ENCODE measurements at regions not wholly inside any gene's neighbourhood (a gene's known extent, or its start where the extent isn't known, plus 50 kb on each side); places are given as distances from the start of the nearest gene placed in this dataset.
"Not testable (repeated sequence)": the region's sequence is repeated elsewhere in the genome, so short reads cannot be mapped to it uniquely, and the experiment has no call there.

DNA sequence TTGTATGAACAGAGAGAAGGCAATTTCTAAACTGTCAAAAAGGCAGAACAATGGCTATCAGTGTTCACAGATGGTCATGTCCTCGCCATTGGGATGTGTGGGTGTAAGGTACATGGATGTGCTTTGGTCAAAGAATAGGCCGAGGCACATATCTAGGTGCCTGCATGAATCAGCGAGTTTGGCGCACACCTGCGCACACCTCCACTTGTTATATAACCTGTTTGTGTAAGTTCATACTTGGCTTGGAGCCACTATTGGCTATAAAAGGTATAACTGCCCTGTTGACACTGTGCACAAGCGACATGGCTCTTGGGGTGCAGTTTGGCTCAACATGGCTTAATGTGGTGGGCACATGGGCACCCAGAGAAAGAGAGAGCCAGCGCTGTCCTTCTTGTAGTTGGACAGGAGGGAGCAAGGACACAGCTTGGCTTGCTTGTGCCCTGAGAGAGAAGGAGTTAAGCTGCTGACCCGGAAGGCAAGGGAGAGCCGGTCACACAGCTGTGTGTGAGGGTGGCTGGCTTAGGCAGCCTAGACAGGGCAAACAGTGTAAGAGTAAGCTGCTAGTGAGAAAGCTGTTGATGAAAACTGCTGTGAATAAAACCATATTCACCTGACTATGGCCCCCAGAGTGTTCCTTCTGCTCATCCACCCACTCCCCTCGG is 499.1 kb downstream of the KCNJ2 start:
- no peak for DNase-seq

DNA sequence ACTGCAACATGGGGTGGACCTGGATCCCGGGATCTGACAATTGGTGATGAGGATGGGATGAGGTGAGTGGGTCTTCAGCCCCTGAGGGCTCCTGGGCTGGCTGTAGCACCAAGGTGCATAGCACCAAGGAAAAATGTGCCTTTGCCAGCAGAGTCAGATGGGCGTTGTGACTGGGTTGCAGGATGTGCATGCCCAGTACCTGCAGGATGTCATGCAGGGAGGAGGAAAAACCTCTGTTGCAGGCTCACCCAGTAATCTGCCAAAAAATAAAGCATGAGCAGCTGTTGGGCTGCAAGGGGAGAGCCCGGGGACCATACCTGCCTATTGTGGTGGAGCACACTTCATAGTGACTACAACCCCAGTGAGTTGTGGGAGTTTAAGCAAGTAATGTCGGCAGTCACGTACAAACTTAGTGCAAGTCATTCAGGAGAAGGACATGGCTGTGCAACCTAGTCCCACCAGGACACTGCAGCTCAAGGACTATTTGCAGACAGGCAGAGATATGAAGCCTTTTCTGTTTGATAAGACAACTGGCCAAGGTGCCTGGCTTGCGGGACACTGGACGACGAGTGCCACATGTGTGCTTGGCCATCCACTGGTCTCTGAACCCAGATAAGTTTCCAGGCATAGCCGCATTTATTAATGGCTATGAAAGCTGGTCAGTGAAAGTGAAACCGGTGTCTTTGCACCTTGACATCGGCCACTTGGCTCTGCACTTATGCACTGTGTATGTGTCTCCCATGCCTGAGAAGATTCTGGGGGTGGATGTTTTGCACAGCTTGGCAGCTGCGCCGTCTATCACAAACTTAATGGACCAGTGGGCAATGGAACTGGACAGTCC is 499.8 kb downstream of the KCNJ2 start:
- no peak for DNase-seq

DNA sequence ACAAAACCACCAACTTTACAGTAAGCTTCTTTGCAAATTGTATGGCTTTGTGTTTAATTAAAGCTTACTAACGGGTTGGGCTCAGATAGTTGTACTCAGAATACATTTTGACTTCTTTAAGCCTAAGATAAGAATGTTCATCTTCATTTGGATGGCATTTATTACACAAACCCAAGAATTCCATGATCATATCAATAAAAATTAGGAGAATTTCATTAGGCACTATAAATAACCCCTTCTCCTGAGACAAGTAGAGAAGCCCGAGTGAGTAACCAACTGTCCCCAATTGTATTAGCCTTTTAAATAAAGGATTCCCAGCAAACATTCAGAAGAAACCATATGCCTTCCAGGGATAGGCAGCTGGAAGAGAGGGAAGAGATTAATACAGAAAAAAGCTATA is 504.7 kb downstream of the KCNJ2 start:
- no peak for DNase-seq

DNA sequence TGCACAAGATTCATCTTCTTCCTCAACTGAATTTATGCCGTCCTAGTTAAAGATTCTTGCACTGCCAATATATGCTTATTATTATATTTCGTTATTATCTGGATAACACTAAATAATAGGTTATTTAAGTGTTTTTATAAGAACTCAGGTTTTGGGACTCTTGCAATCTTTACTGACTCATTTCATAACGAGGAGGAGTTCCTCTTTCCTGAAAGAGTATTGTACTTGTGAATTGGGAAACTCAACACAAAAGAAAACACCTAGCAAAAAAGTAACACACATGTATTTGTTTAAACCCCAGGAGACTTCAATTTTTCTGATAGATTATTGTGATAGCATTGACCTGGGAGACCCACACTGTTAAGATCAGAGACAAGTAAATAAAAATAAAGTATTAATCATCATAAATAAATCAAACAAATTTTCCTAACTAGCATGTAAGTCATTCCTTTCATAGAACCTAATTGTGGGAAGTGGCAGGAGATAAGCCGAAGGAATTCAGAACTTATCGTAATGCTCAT is 505.8 kb downstream of the KCNJ2 start:
- DNase-seq = no peak

DNA sequence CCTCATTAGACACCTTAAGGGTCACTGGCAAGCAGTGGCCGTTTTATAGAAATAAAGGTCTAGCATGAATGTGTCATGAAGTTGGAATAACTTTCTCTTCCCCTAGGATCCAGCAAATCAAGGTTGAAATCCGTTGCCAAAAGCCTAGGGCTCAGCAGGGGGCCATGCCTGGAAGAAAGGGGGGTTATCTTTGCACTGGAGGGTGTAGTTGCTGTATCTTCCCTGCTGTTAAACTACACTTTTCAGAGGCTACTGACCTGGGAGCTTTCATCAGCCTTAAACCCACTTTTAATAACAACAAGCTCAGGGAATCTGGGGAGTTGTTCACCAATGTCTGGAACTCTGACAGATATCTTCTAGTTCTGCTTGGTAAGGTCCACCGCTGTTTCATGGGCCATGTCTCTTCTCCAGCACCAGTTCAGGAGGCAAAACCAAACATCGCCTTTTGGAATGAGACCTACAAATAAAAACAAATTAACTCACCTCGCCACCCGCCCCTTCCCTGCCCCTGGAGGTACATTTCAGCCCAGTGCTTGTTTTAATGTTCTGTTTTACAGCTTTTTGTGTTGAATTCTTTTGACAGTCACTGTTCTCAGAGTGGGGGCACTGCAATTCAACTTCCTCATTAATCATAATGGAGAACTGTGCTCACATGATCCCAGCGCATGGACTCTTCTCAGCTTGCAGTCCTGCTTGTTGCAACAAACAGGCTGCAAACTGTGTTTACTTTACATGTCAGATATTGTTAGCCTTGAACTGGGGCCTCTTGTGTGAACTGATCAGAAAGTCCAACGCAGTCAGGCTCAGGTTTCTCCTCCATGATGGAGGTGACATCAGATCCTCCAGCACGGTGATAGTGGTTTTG is 508.7 kb downstream of the KCNJ2 start:
- no peak for DNase-seq

DNA sequence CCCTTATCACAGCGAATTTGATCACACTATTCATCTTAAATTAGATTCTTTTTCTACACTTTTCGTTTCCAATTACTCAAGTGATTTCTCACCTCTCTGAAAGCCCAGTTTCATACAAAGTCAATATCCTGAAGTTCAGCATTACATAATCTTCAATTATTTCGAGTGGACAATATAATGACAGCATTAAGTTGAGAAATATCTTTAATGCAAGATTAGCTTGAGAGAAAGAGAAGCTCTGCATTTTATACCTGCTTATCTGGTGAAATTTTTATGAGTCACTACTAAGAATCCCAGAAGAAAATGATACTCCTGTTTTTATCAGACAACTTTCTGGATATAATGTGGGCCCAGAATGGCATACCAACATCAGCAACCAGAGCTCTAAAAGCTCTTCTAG is 509.6 kb downstream of the KCNJ2 start:
- no peak for DNase-seq

DNA sequence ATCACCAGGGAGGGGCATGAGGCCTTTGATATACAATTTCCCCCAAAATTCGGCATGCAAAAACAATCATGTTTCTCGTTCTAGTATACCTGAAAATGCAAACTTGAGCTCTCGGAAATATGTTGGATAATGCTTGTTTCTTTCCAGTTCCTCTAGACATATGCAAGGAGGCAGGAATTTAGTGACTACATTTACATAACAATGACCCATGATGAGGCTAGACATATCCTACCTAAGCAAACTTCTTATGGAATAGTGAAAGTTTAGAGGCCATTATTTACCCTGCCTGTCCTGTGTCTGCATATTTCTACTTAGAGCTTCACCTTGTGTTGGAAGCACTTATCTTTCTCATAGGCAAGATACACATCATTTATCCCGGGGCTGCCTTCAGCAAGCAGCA is 514.6 kb downstream of the KCNJ2 start:
- no peak for DNase-seq

DNA sequence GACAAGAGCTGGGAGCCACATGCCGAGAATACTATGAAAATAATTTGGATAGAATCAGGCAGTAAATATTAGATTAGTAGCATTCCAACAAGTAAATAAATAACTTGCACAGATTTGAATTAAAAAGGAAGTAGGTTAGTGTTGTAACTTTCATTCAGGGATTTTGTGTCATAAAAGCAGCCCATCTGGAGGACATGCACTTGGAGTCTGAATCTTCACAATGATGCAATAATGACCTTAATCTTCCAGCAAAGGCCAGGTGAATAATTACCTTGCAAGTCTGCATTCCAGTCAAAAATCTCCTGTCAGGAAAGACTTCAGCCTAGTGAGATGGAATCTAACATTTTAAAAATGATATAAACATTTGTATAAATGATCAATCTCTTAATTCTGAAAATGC is 518.1 kb downstream of the KCNJ2 start:
- no peak for DNase-seq

DNA sequence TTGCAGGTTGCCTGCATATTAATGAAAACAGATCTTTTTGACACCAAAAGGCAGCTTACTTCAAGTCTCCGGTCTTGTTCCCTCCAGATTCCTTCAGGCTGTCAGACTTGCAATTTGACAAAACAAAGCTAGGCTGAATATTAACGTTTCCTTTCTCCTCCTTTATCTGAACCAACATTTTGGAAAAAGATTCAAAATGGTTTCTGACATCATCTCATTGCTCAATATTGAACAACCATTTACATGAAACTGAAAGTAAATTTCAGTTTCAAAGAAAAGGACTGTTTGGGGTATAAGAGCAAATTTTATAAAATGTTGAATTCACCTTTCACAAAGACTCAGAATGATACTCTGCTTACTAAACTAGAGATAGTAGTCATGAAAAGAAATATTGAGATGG is 521.8 kb downstream of the KCNJ2 start:
- no peak for DNase-seq

DNA sequence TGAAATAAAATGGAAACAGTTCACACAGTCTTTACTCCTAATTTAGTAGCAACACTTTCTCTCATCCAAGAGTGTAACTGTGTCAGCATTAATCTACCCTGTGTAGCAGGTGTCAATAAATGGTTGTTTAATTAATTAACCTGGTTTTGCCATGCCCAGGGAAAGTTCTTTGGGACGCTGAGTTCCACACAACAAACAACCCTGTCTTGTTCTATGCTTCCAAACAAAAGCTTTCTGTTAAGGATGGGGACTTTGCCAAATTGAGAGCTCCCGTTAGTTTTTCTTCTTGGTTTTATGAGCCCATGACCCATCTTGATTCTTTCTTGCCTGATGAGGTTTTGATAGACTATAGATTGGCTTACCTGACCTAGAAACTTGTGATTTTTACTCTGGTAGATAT is 530.1 kb downstream of the KCNJ2 start:
- no peak for DNase-seq

DNA sequence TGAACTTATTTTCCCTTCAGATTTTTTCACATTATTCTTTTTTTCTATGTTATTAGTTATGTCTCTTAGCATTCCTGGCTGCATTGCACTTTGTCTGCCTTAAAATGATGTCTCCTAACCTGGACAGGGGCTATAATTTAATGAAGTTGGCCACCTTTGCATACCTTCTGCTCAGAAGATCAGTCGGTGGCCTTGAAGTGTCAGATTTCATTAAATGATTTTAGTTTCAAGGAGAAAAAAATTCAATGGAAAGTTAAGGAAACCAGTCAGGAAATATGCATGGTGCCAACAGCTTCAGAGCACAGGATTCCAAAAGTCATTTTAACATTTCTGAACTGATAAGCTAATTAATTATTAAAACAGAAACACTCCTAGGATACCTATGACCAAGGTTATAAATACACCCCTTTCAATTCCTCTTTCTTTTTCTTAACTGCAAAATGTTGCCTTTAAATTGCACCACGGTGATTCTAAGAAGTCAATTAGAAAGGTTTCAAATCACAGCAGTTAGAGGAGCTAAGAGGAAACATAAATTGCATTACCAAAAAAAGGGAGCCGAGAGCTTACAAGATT is 533.4 kb downstream of the KCNJ2 start:
- no peak for DNase-seq

DNA sequence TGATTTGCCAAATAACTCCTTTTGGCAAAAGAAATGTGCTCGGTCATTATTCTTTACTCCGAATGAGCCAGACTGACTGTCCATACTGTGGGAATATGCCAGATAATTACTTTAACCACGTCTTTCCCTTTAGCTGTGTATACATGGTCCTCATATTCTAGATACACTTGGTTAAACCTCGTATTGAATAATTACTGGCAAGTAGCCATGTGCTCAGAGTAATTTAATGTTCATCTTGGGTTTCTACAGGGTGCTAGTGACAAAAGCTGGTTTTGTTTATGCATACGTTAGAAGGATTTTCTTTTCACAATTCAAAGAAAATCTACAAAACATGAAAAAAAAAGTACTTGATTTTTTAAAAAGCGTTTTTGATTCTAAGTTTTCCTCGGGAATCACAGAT is 540.3 kb downstream of the KCNJ2 start:
- no peak for DNase-seq

DNA sequence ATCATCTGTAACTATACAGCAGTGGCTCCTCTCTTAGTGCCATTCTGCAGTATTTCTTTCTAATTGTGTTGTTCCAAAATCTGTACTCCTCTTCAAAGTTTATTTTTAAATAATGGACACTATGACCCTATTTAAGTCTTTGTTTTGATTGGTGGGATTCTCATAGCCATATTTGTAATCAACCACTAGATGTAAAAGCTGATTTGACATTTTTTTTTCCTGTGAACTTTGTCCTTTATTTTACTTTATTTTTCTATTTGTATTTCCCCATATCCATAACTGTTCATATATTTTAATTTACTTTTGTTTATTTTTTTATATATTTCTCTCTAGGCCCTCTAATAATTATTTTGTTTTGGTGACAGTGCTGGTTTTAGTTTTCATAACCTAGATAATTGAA is 544.4 kb downstream of the KCNJ2 start:
- no peak for DNase-seq

DNA sequence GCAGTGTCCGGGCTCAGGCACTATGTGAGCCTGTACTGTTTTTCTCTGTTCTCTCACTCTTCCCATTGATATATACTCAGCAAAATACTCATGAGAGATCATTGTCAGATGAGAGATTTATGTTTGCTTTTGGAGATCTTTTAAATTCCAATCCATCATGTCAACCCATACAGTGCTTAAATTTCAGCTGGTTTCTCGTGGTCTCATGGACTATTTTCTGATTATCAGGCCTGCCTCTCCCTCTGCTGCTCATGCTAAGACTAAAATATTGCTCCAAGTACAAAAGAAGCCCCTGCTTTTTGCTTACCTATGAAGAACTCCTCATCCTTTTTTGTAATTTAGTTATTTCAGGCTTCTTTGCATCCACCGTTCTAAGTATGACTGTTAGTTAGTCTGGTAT is 547.2 kb downstream of the KCNJ2 start:
- no peak for DNase-seq

DNA sequence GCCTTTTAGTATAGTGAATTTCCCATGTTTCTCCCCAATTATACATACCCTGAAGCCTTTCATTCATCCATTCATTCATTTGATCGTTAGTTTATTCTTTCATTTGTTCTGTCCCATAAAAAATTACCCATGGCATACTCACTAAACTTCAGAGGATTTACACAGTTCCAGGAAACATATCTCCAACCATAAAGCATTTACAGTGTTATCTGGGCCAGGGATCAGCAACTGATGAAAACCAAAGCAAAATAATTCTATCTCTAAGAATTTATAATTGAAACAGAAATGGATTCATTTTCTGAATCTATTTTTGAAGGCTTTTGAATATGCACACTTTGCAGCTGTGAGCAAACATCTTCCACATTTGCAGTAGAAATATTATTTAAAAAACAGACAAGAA is 547.7 kb downstream of the KCNJ2 start:
- no peak for DNase-seq

DNA sequence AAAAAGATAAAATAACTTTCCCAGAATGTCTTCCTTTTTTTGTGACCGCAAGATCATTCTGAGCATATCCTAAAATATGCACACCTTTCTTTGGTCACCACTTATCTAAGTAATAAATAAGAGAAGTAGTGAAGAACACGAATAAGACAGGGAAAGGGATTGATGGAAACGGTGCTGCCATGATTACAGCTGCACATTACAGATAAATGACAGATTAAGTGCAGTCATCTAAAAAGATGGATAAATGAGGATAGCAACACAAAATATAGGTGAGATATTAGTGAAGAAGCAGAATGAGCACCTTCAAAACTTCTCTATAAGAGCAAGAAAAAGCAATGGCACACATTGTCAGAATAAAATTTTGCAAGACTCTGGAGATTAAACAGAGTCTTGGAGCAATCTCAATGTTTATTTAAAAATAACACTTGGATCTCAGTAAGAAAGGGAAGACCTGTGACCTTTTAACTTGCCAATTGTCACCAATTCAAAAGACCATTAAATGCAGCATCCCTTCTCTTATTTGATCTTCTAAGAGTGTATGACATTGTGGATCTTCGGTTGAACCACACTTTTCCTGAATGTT is 567.1 kb downstream of the KCNJ2 start:
- DNase-seq = no peak

DNA sequence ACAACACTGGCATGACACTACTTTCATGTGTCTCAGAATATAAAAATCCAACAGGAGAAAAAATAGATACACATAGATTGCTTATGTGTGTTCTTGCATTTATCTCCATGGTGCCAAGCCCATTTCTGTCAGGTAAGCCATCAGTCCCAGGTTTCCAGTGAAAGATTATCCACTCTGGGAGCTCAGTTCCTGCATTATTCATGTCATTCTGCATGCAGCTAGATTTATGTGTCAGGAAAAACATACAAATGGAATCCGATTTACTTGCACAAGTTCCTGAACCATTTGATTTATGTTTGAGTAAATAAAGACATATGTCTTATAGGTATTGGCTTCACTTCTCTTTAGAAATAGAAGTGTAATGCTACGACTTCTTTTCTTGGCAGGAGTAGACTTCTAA is 569.7 kb downstream of the KCNJ2 start:
- DNase-seq = no peak

DNA sequence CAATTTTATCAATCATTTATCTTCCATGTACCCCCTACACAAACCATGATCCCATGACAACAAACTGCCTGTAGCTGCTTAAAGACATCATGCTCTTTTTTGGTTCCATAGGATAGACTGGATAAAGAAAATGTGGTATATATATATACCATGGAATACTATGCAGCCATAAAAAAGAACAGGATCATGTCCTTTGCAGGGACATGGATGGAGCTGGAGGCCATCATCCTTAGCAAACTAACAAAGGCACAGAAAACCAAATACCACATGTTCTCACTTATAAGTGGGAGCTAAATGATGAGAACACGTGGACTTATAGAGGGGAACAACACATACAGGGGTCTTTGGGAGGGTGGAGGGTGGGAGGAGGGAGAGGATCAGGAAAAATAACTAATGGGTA is 577.2 kb downstream of the KCNJ2 start:
- DNase-seq = not testable (repeated sequence)

DNA sequence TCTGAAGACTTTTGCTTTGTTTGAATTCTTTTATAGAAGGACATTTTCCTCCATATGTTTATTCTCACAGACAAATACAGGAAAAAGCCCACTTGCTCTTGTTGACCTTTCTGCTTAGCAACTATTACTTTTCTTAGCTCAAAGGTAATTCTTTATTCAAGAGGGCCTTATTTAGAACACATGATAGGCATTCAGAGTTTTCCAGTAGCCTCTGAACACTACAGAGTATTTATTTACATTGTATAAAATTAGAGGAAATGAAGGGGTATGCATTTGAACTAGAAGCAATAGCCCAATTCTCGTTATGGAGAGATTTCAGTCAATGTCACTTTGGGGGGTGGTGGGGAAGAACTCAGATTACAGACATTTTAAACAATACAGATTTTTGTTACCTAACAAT is 581.7 kb downstream of the KCNJ2 start:
- DNase-seq = no peak

DNA sequence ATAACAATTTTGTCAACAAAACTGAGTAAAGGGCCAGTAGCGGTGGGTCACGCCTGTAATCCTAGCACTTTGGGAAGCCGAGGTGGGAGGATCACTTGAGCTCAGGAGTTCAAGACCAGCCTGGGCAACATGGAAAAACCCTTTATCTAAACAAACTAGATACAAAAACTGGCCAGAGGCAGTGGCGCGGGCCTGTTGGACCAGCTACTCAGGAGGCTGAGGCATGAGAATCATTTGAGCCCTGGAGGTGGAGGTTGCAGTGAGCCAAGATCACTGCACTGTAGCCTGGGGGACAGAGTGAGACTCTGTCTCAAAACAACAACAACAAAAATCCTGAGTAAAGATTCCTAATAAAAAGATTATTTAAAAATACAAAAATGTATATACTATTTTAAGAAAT is 583.1 kb downstream of the KCNJ2 start:
- DNase-seq = not testable (repeated sequence)

DNA sequence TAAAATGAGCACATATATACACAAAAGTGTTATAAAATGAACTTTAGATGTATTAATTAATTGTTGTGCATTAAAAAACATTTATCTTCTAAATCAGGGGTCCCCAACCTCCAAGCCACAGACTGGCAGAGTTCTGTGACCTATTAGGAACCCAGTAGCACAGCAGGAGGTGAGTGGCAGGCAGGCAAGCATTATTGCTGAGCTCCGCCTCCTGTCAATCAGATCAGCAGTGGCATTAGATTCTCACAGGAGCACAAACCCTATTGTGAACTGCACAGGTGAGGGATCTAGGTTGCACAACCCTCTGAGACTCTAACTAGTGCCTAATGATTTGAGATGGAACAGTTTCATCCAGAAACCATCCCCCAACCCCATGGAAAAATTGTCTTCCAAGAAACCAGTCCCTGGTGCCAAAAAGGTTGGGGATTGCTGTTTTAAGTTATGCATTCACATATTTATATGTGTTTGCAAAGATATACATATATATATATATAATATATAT is 583.7 kb downstream of the KCNJ2 start:
- no peak for DNase-seq

DNA sequence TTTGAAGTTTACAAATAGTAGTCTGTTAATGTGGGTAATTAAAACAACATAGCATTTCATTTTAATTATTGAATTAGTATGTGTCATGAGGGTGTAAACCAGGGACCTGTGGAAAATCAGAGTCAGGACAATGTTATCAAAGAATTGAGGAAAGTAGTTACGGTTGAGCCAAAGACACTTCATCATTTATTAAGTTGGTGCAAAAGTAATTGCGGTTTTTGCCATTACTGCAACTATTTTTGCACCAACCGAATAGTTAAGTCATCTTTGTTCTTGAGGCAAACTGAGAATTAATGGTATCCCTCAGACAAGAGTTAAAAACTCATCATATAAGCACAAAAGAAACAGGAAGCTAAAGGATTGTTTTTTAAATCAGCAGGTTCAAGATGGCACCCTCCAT is 593.7 kb downstream of the KCNJ2 start:
- no peak for DNase-seq
